Neural cell (in vitro differentiated cells): ENCODE measurements at regions not wholly inside any gene's neighbourhood (a gene's known extent, or its start where the extent isn't known, plus 50 kb on each side); places are given as distances from the start of the nearest gene placed in this dataset.

Experiments
- H2AFZ ChIP-seq: fragments of 200-600, 300-800 bp; sonication (generic), shearing (Covaris generic); 2 replicates; pipeline ENCODE4 v1.6.0; 2014; ENCODE audit warnings: low read depth, mild to moderate bottlenecking, antibody characterized with exemption, low read length, moderate library complexity
- H3F3A ChIP-seq: fragments of 200-600 bp; shearing (Covaris generic); 2 replicates; pipeline ENCODE4 v1.6.1; 2016; ENCODE audit warnings: mild to moderate bottlenecking, moderate library complexity, mixed read lengths, antibody characterized with exemption, low read length; ENCODE audit not compliant: insufficient read depth, poor library complexity, severe bottlenecking
- H3K27ac ChIP-seq: fragments of 200-600, 300-800 bp; sonication (generic), shearing (Covaris generic); 2 replicates; pipeline ENCODE4 v1.5.1; 2014; ENCODE audit warnings: mild to moderate bottlenecking, low read length, moderate library complexity
- H3K27me3 ChIP-seq: fragments of 300-800, 200-600 bp; sonication (generic), shearing (Covaris generic); 2 replicates; pipeline ENCODE4 v1.6.0; 2014; ENCODE audit warnings: mild to moderate bottlenecking, low read depth, low read length, moderate library complexity; ENCODE audit not compliant: insufficient read depth
- H3K36me3 ChIP-seq: fragments of 300-800, 200-600 bp; sonication (generic), shearing (Covaris generic); 2 replicates; pipeline ENCODE4 v1.5.1; 2014; ENCODE audit warnings: mild to moderate bottlenecking, antibody characterized with exemption, low read length, moderate library complexity; ENCODE audit not compliant: insufficient read depth
- H3K4me2 ChIP-seq: fragments of 300-800, 200-600 bp; sonication (generic), shearing (Covaris generic); 2 replicates; pipeline ENCODE4 v1.6.0; 2014; ENCODE audit warnings: mild to moderate bottlenecking, low read length
- H3K4me3 ChIP-seq: fragments of 300-800, 200-600 bp; sonication (generic), shearing (Covaris generic); 2 replicates; pipeline ENCODE4 v1.5.1; 2014; ENCODE audit warnings: mild to moderate bottlenecking, low read length, moderate library complexity
- H3K79me2 ChIP-seq: fragments of 200-600 bp; shearing (Covaris generic); replicated peaks from 2 replicates; pipeline ENCODE4 v1.6.0; 2014; ENCODE audit warnings: mild to moderate bottlenecking, low read length, moderate library complexity; ENCODE audit not compliant: insufficient read depth
- H3K9ac ChIP-seq: fragments of 300-800, 200-600 bp; sonication (generic), shearing (Covaris generic); 2 replicates; pipeline ENCODE4 v1.6.1; 2016; ENCODE audit warnings: mild to moderate bottlenecking, low read length, mixed read lengths
- H3K9me2 ChIP-seq: fragments of 200-600 bp; shearing (Covaris generic); 2 replicates; pipeline ENCODE4 v1.6.1; 2016; ENCODE audit warnings: mild to moderate bottlenecking, low read length, mixed read lengths; ENCODE audit not compliant: insufficient read depth
- H3K9me3 ChIP-seq: fragments of 200-600, 300-800 bp; sonication (generic), shearing (Covaris generic); 2 replicates; pipeline ENCODE4 v1.6.1; 2016; ENCODE audit warnings: mild to moderate bottlenecking, mixed run types, low read length, moderate library complexity, mixed read lengths
- H4K20me1 ChIP-seq: fragments of 200-600 bp; shearing (Covaris generic); 2 replicates; pipeline ENCODE4 v1.6.1; 2016; ENCODE audit warnings: mild to moderate bottlenecking, mixed run types; ENCODE audit not compliant: insufficient read depth
- CTCF ChIP-seq: fragments of 450-650 bp; IDR thresholded peaks from 2 replicates; pipeline ENCODE4 v1.5.1; 2014; ENCODE audit warnings: antibody characterized with exemption, mild to moderate bottlenecking, moderate library complexity; ENCODE audit not compliant: poor library complexity, severe bottlenecking
- EP300 ChIP-seq: fragments of 450-650 bp; conservative IDR thresholded peaks from 2 replicates; pipeline ENCODE4 v1.6.1; 2014; ENCODE audit warnings: antibody characterized with exemption, mild to moderate bottlenecking, moderate library complexity; ENCODE audit not compliant: poor library complexity, severe bottlenecking
- EZH2 ChIP-seq: fragments of 200-600, 300-800 bp; shearing (Covaris generic), sonication (generic); IDR thresholded peaks from 2 replicates; pipeline ENCODE4 v1.6.1; 2014; ENCODE audit warnings: antibody characterized with exemption, low read length, borderline replicate concordance, mild to moderate bottlenecking; ENCODE audit not compliant: insufficient read depth, poor library complexity, severe bottlenecking
- POLR2AphosphoS5 ChIP-seq: IDR thresholded peaks from 2 replicates; pipeline ENCODE4 v1.6.1; 2012
- RAD21 ChIP-seq: fragments of 450-650 bp; conservative IDR thresholded peaks from 2 replicates; pipeline ENCODE4 v1.6.1; 2014; ENCODE audit warnings: antibody characterized with exemption, mild to moderate bottlenecking, moderate library complexity
- SMC3 ChIP-seq: fragments of 450-650 bp; conservative IDR thresholded peaks from 2 replicates; pipeline ENCODE4 v1.6.1; 2014; ENCODE audit warnings: antibody characterized with exemption, mild to moderate bottlenecking, moderate library complexity; ENCODE audit not compliant: poor library complexity
- TAF1 ChIP-seq: IDR thresholded peaks from 2 replicates; pipeline ENCODE4 v1.6.1; 2012; ENCODE audit warnings: low read depth
- TF ChIP-seq, protein P1 (sequence below): IDR thresholded peaks from 2 replicates; pipeline ENCODE4 v1.6.1; 2012; ENCODE audit warnings: borderline replicate concordance

GRCh38 chr15:79608066-79608864 lies 176.1 kb downstream of the MINAR1 start:
- Histone ChIP-seq H2AFZ (no peak overlapping the region), H3K36me3 (no peaks in the 10 kb centered on the region), H3K27ac (no peak overlapping the region), H3K4me3 (no peak overlapping the region), H3K9ac (no peak overlapping the region), H3K9me2 (no peaks in the 10 kb centered on the region), H3K27me3 (no peaks in the 10 kb centered on the region), H3K79me2 (no peaks in the 10 kb centered on the region), H4K20me1 (no peaks in the 10 kb centered on the region), H3F3A (no peaks in the 10 kb centered on the region), H3K9me3 (no peaks in the 10 kb centered on the region), H3K4me2 (no peak overlapping the region)
- TF ChIP-seq SMC3 (no peak), CTCF (no peak), EZH2 (no peak), POLR2AphosphoS5 (no peak), TAF1 (no peak), EP300 (no peak)
- TF ChIP-seq, protein P1, sequence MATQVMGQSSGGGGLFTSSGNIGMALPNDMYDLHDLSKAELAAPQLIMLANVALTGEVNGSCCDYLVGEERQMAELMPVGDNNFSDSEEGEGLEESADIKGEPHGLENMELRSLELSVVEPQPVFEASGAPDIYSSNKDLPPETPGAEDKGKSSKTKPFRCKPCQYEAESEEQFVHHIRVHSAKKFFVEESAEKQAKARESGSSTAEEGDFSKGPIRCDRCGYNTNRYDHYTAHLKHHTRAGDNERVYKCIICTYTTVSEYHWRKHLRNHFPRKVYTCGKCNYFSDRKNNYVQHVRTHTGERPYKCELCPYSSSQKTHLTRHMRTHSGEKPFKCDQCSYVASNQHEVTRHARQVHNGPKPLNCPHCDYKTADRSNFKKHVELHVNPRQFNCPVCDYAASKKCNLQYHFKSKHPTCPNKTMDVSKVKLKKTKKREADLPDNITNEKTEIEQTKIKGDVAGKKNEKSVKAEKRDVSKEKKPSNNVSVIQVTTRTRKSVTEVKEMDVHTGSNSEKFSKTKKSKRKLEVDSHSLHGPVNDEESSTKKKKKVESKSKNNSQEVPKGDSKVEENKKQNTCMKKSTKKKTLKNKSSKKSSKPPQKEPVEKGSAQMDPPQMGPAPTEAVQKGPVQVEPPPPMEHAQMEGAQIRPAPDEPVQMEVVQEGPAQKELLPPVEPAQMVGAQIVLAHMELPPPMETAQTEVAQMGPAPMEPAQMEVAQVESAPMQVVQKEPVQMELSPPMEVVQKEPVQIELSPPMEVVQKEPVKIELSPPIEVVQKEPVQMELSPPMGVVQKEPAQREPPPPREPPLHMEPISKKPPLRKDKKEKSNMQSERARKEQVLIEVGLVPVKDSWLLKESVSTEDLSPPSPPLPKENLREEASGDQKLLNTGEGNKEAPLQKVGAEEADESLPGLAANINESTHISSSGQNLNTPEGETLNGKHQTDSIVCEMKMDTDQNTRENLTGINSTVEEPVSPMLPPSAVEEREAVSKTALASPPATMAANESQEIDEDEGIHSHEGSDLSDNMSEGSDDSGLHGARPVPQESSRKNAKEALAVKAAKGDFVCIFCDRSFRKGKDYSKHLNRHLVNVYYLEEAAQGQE: no peak

DNA sequence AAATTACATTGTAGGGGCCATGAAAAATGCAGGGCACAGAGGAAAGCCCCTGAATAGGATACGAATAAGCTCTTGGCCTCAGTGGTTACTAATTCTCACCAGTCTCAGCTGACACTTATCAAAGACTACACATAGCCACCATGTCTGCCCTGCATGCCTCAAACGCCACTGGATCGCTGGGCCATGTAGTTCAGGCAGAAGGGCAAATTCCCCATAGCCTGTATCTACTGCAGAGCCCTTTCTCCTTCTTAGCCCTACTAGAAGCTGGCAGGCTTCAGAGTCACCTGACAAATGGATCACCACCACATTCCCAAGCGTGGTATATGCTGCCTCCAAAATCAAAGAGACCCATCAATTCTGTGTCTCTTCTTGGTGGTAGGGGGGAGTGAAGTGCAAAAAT lies 177.4 kb downstream of the MINAR1 start:
- Histone ChIP-seq H3K27ac (no peak overlapping the region), H3K4me3 (no peak overlapping the region), H3K9me3 (no peaks in the 10 kb centered on the region), H3K27me3 (no peaks in the 10 kb centered on the region), H4K20me1 (no peaks in the 10 kb centered on the region), H3F3A (no peaks in the 10 kb centered on the region), H3K36me3 (no peaks in the 10 kb centered on the region), H3K79me2 (no peaks in the 10 kb centered on the region), H3K9ac (no peak overlapping the region), H3K4me2 (no peak overlapping the region), H2AFZ (no peak overlapping the region), H3K9me2 (no peaks in the 10 kb centered on the region)
- no peak for TF ChIP-seq RAD21
- TF ChIP-seq, protein P1: no peak
- TF ChIP-seq POLR2AphosphoS5: no peak
- TF ChIP-seq EP300: no peak
- no peak for TF ChIP-seq TAF1
